Glutamatergic neuron (in vitro differentiated cells): ENCODE measurements at regions not wholly inside any gene's neighbourhood (a gene's known extent, or its start where the extent isn't known, plus 50 kb on each side); places are given as distances from the start of the nearest gene placed in this dataset.

Experiments
- DNase-seq: peaks from one replicate; pipeline ENCODE4 v3.0.0; 2022
- H3K27ac Mint-ChIP-seq: one replicate; pipeline ENCODE4 v1.8.0; 2020; ENCODE audit warnings: mild to moderate bottlenecking, mixed read lengths, inconsistent platforms; ENCODE audit not compliant: unreplicated experiment
- H3K27me3 Mint-ChIP-seq: one replicate; pipeline ENCODE4 v1.8.0; 2020; ENCODE audit warnings: mild to moderate bottlenecking, moderate library complexity, mixed read lengths, inconsistent platforms; ENCODE audit not compliant: unreplicated experiment
- H3K36me3 Mint-ChIP-seq: one replicate; pipeline ENCODE4 v1.8.0; 2020; ENCODE audit warnings: mild to moderate bottlenecking, mixed read lengths, inconsistent platforms; ENCODE audit not compliant: unreplicated experiment
- H3K4me1 Mint-ChIP-seq: one replicate; pipeline ENCODE4 v1.8.0; 2020; ENCODE audit warnings: mild to moderate bottlenecking, low read depth, mixed read lengths, inconsistent platforms; ENCODE audit not compliant: unreplicated experiment
- H3K4me3 Mint-ChIP-seq: one replicate; pipeline ENCODE4 v1.8.0; 2020; ENCODE audit warnings: mild to moderate bottlenecking, mixed read lengths, inconsistent platforms; ENCODE audit not compliant: unreplicated experiment
- H3K9me3 Mint-ChIP-seq: one replicate; pipeline ENCODE4 v1.8.0; 2020; ENCODE audit warnings: mild to moderate bottlenecking, moderate library complexity, mixed read lengths, inconsistent platforms; ENCODE audit not compliant: unreplicated experiment
- CTCF ChIP-seq: fragments of 200-600 bp; sonication (generic); IDR thresholded peaks from one replicate; pipeline ENCODE4 v1.5.0; 2021; ENCODE audit not compliant: partially characterized antibody, unreplicated experiment

GRCh38 chr2:53173698-53174455 is 593.7 kb upstream of the CHAC2 start:
- H3K36me3 Mint-ChIP-seq: no peaks in the 10 kb centered on the region
- no peak for DNase-seq
- TF ChIP-seq CTCF: no peak
- no peaks in the 10 kb centered on the region for H3K4me1 Mint-ChIP-seq
- H3K27me3 Mint-ChIP-seq: peaks cover 2% of the 10 kb centered on the region
- no peak overlapping the region for H3K4me3 Mint-ChIP-seq
- peaks cover 1% of the 10 kb centered on the region for H3K9me3 Mint-ChIP-seq
- H3K27ac Mint-ChIP-seq: no peak overlapping the region

- TF ChIP-seq CTCF: no peak
- Mint-ChIP-seq H3K4me1 (no peaks in the 10 kb centered on the region), H3K27ac (no peak overlapping the region), H3K4me3 (no peak overlapping the region), H3K27me3 (peaks cover 2% of the 10 kb centered on the region), H3K9me3 (peaks cover 1% of the 10 kb centered on the region), H3K36me3 (no peaks in the 10 kb centered on the region)
- DNase-seq: no peak
Observed at GRCh38 chr2:53173091-53173490, 594.5 kb upstream of the CHAC2 start.

GRCh38 chr2:53170466-53170865 is 597.1 kb upstream of the CHAC2 start:
- no peaks in the 10 kb centered on the region for H3K36me3 Mint-ChIP-seq
- H3K27ac Mint-ChIP-seq: no peak overlapping the region
- DNase-seq: no peak
- H3K9me3 Mint-ChIP-seq: peaks cover 1% of the 10 kb centered on the region
- peaks cover 2% of the 10 kb centered on the region for H3K27me3 Mint-ChIP-seq
- TF ChIP-seq CTCF: no peak
- H3K4me3 Mint-ChIP-seq: no peak overlapping the region
- no peaks in the 10 kb centered on the region for H3K4me1 Mint-ChIP-seq

GRCh38 chr2:53167227-53167626 is 600.4 kb upstream of the CHAC2 start:
- Mint-ChIP-seq H3K4me1 (no peaks in the 10 kb centered on the region), H3K9me3 (peaks cover 1% of the 10 kb centered on the region), H3K4me3 (no peak overlapping the region), H3K27me3 (peaks cover 3% of the 10 kb centered on the region), H3K27ac (no peak overlapping the region), H3K36me3 (no peaks in the 10 kb centered on the region)
- TF ChIP-seq CTCF: no peak
- DNase-seq: no peak

- H3K36me3 Mint-ChIP-seq: no peaks in the 10 kb centered on the region
Observed at GRCh38 chr2:53150146-53150545, 617.5 kb upstream of the CHAC2 start.

More at GRCh38 chr2:53150146-53150545, 617.5 kb upstream of the CHAC2 start:
- Mint-ChIP-seq H3K27me3 (no peaks in the 10 kb centered on the region), H3K27ac (no peak overlapping the region), H3K9me3 (no peaks in the 10 kb centered on the region), H3K4me1 (no peaks in the 10 kb centered on the region), H3K4me3 (no peak overlapping the region)
- no peak for DNase-seq
- no peak for TF ChIP-seq CTCF
